B cell (primary cell): ENCODE measurements at regions not wholly inside any gene's neighbourhood (a gene's known extent, or its start where the extent isn't known, plus 50 kb on each side); places are given as distances from the start of the nearest gene placed in this dataset.

Source experiments
- ATAC-seq: fragments of 200-7000 bp; cut with Tn5 transposase; one replicate; pipeline ENCODE4 v1.10.0; 2021; ENCODE audit warnings: low read depth, mild to moderate bottlenecking, moderate number of reproducible peaks, moderate library complexity
- CTCF ChIA-PET: fragments of 350-600 bp; sonication (Branson Sonifier 250); formaldehyde crosslinking; loops from one replicate; lab custom pipeline; 2021; ENCODE audit warnings: antibody characterized with exemption, inconsistent platforms; lab: Charles Lee
- POLR2A ChIA-PET: fragments of 350-600 bp; sonication (Branson Sonifier 250); formaldehyde crosslinking; loops from one replicate; lab custom pipeline; 2021; ENCODE audit warnings: antibody characterized with exemption; lab: Charles Lee
- DNase-seq: peaks from one replicate; pipeline ENCODE4 v3.0.0; 2013
- H2AFZ ChIP-seq: 2 replicates; pipeline ENCODE4 v1.6.1; 2012; ENCODE audit warnings: mild to moderate bottlenecking, low read depth, low read length; ENCODE audit not compliant: insufficient read depth, poor library complexity, severe bottlenecking
- H3K27ac ChIP-seq, 2 donors: 1 replicate in 1 of 2; 2 replicates in 1 of 2; pipeline ENCODE4 v1.5.1; 2012 to 2013; ENCODE audit warnings: low read length in 2 of 2, mild to moderate bottlenecking in 2 of 2, moderate library complexity in 1 of 2
- H3K27me3 ChIP-seq, 4 experiments: fragments of 200-600 bp in 1 of 4; sonication (generic) in 1 of 4; replicated peaks in 1 of 4; 1 replicate in 2 of 4; 2 replicates in 2 of 4; pipeline versions ENCODE4 v1.6.1 to v1.7.0; 2013 to 2016; ENCODE audit warnings: low read length in 3 of 4, mild to moderate bottlenecking in 2 of 4, mixed read lengths in 1 of 4, moderate library complexity in 1 of 4; ENCODE audit not compliant: insufficient read depth in 4 of 4, control insufficient read depth in 3 of 4; ENCODE audit errors: control extremely low read depth in 1 of 4
- H3K36me3 ChIP-seq, 2 experiments: replicated peaks in 1 of 2; 1 replicate in 1 of 2; 2 replicates in 1 of 2; pipeline versions ENCODE4 v1.6.1 to v1.7.1; 2013; ENCODE audit warnings: low read length in 1 of 2; ENCODE audit not compliant: insufficient read depth in 2 of 2, control insufficient read depth in 1 of 2; ENCODE audit errors: control extremely low read depth in 1 of 2, extremely low read depth in 1 of 2
- H3K4me1 ChIP-seq, 2 donors: fragments of 200-600 bp in 1 of 2; sonication (generic) in 1 of 2; 1 replicate in 1 of 2; 2 replicates in 1 of 2; pipeline versions ENCODE4 v1.5.1 to v1.6.1; 2013 to 2017; ENCODE audit warnings: low read length in 2 of 2; ENCODE audit not compliant: control insufficient read depth in 2 of 2, insufficient read depth in 2 of 2
- H3K4me2 ChIP-seq: replicated peaks from 2 replicates; pipeline ENCODE3; 2012; ENCODE audit warnings: mild to moderate bottlenecking, low read depth, low read length; ENCODE audit not compliant: poor library complexity, severe bottlenecking
- H3K4me3 ChIP-seq, 5 experiments: fragments of 200-600 bp in 1 of 5; sonication (generic) in 1 of 5; 1 replicate in 3 of 5; 2 replicates in 2 of 5; pipeline versions ENCODE4 v1.5.1 to v1.7.0; 2011 to 2016; ENCODE audit warnings: low read length in 4 of 5, mild to moderate bottlenecking in 4 of 5, low read depth in 2 of 5, control low read depth in 1 of 5, moderate library complexity in 1 of 5; ENCODE audit not compliant: insufficient read depth in 1 of 5; ENCODE audit errors: control extremely low read depth in 1 of 5, extremely low read depth in 1 of 5
- H3K79me2 ChIP-seq: fragments of 200-600 bp; sonication (generic); one replicate; pipeline ENCODE4 v1.6.0; 2016; ENCODE audit warnings: low read length; ENCODE audit not compliant: control insufficient read depth, insufficient read depth
- H3K9ac ChIP-seq: fragments of 200-600 bp; sonication (generic); 2 replicates; pipeline ENCODE4 v1.6.1; 2017; ENCODE audit warnings: mild to moderate bottlenecking, low read length, moderate library complexity
- H3K9me3 ChIP-seq, 3 donors: one replicate each; pipeline versions ENCODE4 v1.6.1 to v1.7.1; 2013; ENCODE audit warnings: low read length in 2 of 3; ENCODE audit not compliant: control insufficient read depth in 2 of 3, insufficient read depth in 1 of 3; ENCODE audit errors: control extremely low read depth in 1 of 3
- H4K20me1 ChIP-seq: 2 replicates; pipeline ENCODE4 v1.6.0; 2012; ENCODE audit warnings: mild to moderate bottlenecking, low read length; ENCODE audit not compliant: insufficient read depth, control insufficient read depth, poor library complexity, severe bottlenecking
- H3K27ac Mint-ChIP-seq: one replicate; pipeline ENCODE4 v1.8.0; 2021; ENCODE audit warnings: mixed read lengths
- H3K27me3 Mint-ChIP-seq: one replicate; pipeline ENCODE4 v1.8.0; 2021; ENCODE audit warnings: mixed read lengths
- H3K4me1 Mint-ChIP-seq: one replicate; pipeline ENCODE4 v1.8.0; 2021; ENCODE audit warnings: mixed read lengths
- H3K4me3 Mint-ChIP-seq: one replicate; pipeline ENCODE4 v1.8.0; 2021; ENCODE audit warnings: mixed read lengths
- H3K9me3 Mint-ChIP-seq: one replicate; pipeline ENCODE4 v1.8.0; 2022; ENCODE audit warnings: mixed read lengths; ENCODE audit not compliant: insufficient read depth
- EZH2 ChIP-seq: IDR thresholded peaks from 2 replicates; pipeline ENCODE4 v1.6.1; 2012; ENCODE audit warnings: borderline replicate concordance, low read depth, mild to moderate bottlenecking, moderate library complexity, low read length; ENCODE audit not compliant: insufficient read depth, poor library complexity, severe bottlenecking
- WGBS: methylation state at CpG from one replicate; pipeline ENCODE4 v1.1.5; 2013; ENCODE audit warnings: missing lambda C conversion rate; ENCODE audit not compliant: insufficient coverage; 5-methylcytosine and 5-hydroxymethylcytosine counted together
- intact Hi-C: fragments of 100-400 bp; cut with micrococcal nuclease; formaldehyde crosslinking; loops from one replicate; pipeline ENCODE4 v1.10.0; 2022
- TF ChIP-seq, protein P1 (sequence below): fragments of 200-600 bp; IDR thresholded peaks from one replicate; pipeline ENCODE4 v1.8.0; 2022; ENCODE audit warnings: antibody characterized with exemption, mild to moderate bottlenecking

DNA sequence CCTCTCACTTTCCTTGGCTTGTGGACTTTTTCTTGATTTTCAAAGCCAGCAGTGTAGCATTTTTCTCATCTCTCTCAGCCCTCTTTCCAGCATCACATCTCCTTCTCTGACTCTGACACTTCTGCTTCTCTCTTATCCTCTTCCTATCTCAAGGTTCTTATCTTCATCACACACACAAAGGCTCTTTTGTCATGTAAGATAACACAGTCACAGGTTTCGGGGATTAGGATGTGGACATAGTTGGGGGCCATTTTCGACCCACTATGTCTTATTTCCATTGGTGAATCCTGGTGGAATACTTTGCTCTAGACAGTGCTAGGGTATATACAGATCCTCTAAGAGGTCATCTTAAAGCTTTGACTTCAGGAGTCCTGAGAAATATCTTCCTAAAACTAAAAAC, 719.3 kb upstream of the TBX3 start:
- CTCF ChIA-PET: no interaction called here
- intact Hi-C loops: no loop called here
- no peak overlapping the region for H3K9ac ChIP-seq
- H3K27me3 ChIP-seq: no peaks in the 10 kb centered on the region
- no peaks in the 10 kb centered on the region for H3K4me1 ChIP-seq
- POLR2A ChIA-PET: no interaction called here
- ATAC-seq (no peak), DNase-seq (no peak)
- no peak overlapping the region for H3K4me3 Mint-ChIP-seq
- WGBS: no CpG with 5 or more reads among the region's 2 CpGs
- H3K4me3 ChIP-seq: no peak overlapping the region
- no peaks in the 10 kb centered on the region for H3K9me3 Mint-ChIP-seq
- H3K79me2 ChIP-seq: no peaks in the 10 kb centered on the region
- H3K27me3 Mint-ChIP-seq: no peaks in the 10 kb centered on the region
- no peaks in the 10 kb centered on the region for H3K36me3 ChIP-seq
- H3K4me2 ChIP-seq: no peak overlapping the region
- H3K9me3 ChIP-seq: peaks cover 0 to 7% (median 0%) of the 10 kb centered on the region in 3 donors
- no peaks in the 10 kb centered on the region for H3K4me1 Mint-ChIP-seq
- H3K27ac Mint-ChIP-seq: no peak overlapping the region
- no peak for TF ChIP-seq EZH2
- TF ChIP-seq, protein P1, sequence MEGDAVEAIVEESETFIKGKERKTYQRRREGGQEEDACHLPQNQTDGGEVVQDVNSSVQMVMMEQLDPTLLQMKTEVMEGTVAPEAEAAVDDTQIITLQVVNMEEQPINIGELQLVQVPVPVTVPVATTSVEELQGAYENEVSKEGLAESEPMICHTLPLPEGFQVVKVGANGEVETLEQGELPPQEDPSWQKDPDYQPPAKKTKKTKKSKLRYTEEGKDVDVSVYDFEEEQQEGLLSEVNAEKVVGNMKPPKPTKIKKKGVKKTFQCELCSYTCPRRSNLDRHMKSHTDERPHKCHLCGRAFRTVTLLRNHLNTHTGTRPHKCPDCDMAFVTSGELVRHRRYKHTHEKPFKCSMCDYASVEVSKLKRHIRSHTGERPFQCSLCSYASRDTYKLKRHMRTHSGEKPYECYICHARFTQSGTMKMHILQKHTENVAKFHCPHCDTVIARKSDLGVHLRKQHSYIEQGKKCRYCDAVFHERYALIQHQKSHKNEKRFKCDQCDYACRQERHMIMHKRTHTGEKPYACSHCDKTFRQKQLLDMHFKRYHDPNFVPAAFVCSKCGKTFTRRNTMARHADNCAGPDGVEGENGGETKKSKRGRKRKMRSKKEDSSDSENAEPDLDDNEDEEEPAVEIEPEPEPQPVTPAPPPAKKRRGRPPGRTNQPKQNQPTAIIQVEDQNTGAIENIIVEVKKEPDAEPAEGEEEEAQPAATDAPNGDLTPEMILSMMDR: no peak
- H4K20me1 ChIP-seq: no peaks in the 10 kb centered on the region
- no peak overlapping the region for H2AFZ ChIP-seq
- no peak overlapping the region for H3K27ac ChIP-seq

DNA sequence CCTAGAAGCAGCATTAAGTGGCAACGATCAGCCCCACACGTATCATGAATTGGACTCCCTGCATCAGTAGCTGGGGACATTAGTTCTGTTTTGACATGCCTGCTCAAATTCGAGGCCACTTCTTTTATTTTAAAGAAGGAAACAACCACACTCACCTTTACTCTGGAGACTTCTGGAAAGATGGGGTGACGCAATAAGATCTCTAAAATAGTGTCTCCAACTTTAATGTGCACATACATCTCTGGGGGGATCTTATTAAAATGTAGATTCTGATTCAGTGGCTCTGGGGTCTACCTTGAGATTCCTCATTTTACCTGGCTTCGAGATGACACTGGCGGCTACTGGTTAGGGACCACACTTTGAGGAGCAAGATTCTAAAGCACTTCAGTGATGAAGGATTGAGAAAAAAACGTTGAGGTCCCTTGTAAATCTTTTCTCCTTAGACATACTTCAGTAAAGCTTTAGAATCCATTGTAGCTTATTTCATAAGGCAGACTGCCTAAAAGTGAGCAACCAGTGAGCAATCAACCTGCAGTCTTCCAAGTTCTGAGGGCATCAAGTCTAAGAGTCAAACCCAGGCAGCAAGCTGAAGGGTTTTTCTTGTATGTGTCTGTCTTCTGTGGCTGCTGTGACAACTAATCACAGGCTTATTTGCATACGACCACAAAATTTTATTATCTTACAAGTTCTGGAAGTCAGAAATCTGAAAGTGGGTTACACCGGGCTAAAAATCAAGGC, 718.6 kb upstream of the TBX3 start:
- intact Hi-C loops: no loop called here
- H3K27ac ChIP-seq: no peak overlapping the region
- H3K4me2 ChIP-seq: no peak overlapping the region
- no peaks in the 10 kb centered on the region for H4K20me1 ChIP-seq
- no peaks in the 10 kb centered on the region for H3K79me2 ChIP-seq
- no peak overlapping the region for H3K4me3 ChIP-seq
- no peaks in the 10 kb centered on the region for H3K27me3 ChIP-seq
- Mint-ChIP-seq H3K4me3 (no peak overlapping the region), H3K4me1 (no peaks in the 10 kb centered on the region), H3K27me3 (no peaks in the 10 kb centered on the region), H3K27ac (no peak overlapping the region), H3K9me3 (no peaks in the 10 kb centered on the region)
- no peak for ATAC-seq
- ChIA-PET CTCF (no interaction called here), POLR2A (no interaction called here)
- H3K4me1 ChIP-seq: no peaks in the 10 kb centered on the region
- H3K9me3 ChIP-seq: peaks cover 0 to 7% (median 0%) of the 10 kb centered on the region in 3 donors
- H3K36me3 ChIP-seq: no peaks in the 10 kb centered on the region
- 84% methylated on average over 7 of the region's 9 CpGs for WGBS
- no peak overlapping the region for H2AFZ ChIP-seq
- TF ChIP-seq EZH2: no peak
- TF ChIP-seq, protein P1: no peak
- DNase-seq: no peak
- H3K9ac ChIP-seq: no peak overlapping the region
